ENCODE measurements at regions not wholly inside any gene's neighbourhood (a gene's known extent, or its start where the extent isn't known, plus 50 kb on each side); places are given as distances from the start of the nearest gene placed in this dataset.

DNA sequence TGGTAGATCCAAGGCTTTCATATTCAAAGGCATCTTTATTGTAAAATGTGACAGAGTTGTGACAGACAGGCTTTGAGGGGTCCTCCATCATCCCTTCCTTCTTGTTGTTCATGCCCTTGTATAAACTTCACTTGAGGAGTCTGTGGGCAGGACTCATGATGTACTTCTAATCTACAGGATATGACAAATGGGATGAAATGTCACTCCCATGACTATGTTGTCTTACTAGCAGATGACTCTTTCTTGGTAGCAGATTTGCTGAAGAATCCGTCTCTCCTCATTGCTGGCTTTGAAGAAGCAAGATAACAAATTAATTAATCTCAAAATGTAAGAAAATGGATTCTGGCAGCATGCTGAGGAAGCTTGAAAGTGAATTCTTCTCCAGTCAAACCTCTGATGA is 566.1 kb downstream of the TFAP2B start:
- Histone ChIP-seq H3K27me3 (ENCODE audit: control insufficient read depth in 3 of 3, insufficient read depth in 3 of 3, low read length in 3 of 3) (no peaks in the 10 kb centered on the region), H3K27ac (ENCODE audit: low read depth, low read length) (no peak overlapping the region), H3K36me3 (ENCODE audit: control insufficient read depth in 3 of 3, insufficient read depth in 3 of 3, low read length in 3 of 3) (no peaks in the 10 kb centered on the region), H3K9ac (ENCODE audit: low read depth in 1 of 3, low read length in 3 of 3) (no peak overlapping the region), H3K4me3 (ENCODE audit: low read length in 3 of 3) (no peak overlapping the region), H3K4me1 (ENCODE audit: control insufficient read depth in 3 of 3, insufficient read depth in 3 of 3, low read length in 3 of 3) (no peaks in the 10 kb centered on the region), H3K9me3 (ENCODE audit: control insufficient read depth in 3 of 3, low read length in 3 of 3) (no peaks in the 10 kb centered on the region)

DNA sequence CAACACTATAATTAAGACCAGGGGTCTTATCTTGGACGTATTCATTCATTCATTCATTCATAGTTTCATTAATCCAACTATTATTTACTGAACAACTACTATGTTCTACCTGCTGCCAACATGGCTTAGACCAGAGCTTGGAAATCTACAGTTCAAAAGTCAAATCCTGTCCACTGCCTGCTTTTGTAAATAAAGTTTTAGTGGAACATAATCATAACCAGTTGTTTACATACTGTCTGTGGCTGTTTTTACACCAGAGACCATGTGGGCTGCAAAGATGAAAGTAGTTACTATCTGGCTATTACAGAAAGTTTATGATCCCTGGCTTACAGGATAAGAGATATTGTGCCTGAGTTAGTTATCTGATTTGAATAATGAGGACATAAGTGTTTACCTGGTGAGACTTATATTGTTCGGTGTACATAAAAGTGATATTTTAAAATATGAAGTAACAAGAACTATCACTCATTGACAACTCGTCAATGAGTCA is 567.7 kb downstream of the TFAP2B start:
- Histone ChIP-seq H3K27ac (ENCODE audit: low read depth, low read length) (no peak overlapping the region), H3K36me3 (ENCODE audit: control insufficient read depth in 3 of 3, insufficient read depth in 3 of 3, low read length in 3 of 3) (no peaks in the 10 kb centered on the region), H3K4me3 (ENCODE audit: low read length in 3 of 3) (no peak overlapping the region), H3K27me3 (ENCODE audit: control insufficient read depth in 3 of 3, insufficient read depth in 3 of 3, low read length in 3 of 3) (no peaks in the 10 kb centered on the region), H3K4me1 (ENCODE audit: control insufficient read depth in 3 of 3, insufficient read depth in 3 of 3, low read length in 3 of 3) (no peaks in the 10 kb centered on the region), H3K9ac (ENCODE audit: low read depth in 1 of 3, low read length in 3 of 3) (no peak overlapping the region), H3K9me3 (ENCODE audit: control insufficient read depth in 3 of 3, low read length in 3 of 3) (no peaks in the 10 kb centered on the region)

- no peaks in the 10 kb centered on the region for H3K9me3 ChIP-seq (ENCODE audit: control insufficient read depth in 3 of 3, low read length in 3 of 3)
- no peaks in the 10 kb centered on the region for H3K4me1 ChIP-seq (ENCODE audit: control insufficient read depth in 3 of 3, insufficient read depth in 3 of 3, low read length in 3 of 3)
- no peaks in the 10 kb centered on the region for H3K36me3 ChIP-seq (ENCODE audit: control insufficient read depth in 3 of 3, insufficient read depth in 3 of 3, low read length in 3 of 3)
- H3K27ac ChIP-seq (ENCODE audit: low read depth, low read length): no peak overlapping the region
- no peak overlapping the region for H3K9ac ChIP-seq (ENCODE audit: low read depth in 1 of 3, low read length in 3 of 3)
- H3K27me3 ChIP-seq (ENCODE audit: control insufficient read depth in 3 of 3, insufficient read depth in 3 of 3, low read length in 3 of 3): no peaks in the 10 kb centered on the region
- no peak overlapping the region for H3K4me3 ChIP-seq (ENCODE audit: low read length in 3 of 3)
Observed at GRCh38 chr6:51387907-51388306, 569.2 kb downstream of the TFAP2B start.

GRCh38 chr6:51394061-51394460 is 575.4 kb downstream of the TFAP2B start:
- Histone ChIP-seq H3K27ac (ENCODE audit: low read depth, low read length) (no peak overlapping the region), H3K4me3 (ENCODE audit: low read length in 3 of 3) (no peak overlapping the region), H3K4me1 (ENCODE audit: control insufficient read depth in 3 of 3, insufficient read depth in 3 of 3, low read length in 3 of 3) (no peaks in the 10 kb centered on the region), H3K36me3 (ENCODE audit: control insufficient read depth in 3 of 3, insufficient read depth in 3 of 3, low read length in 3 of 3) (no peaks in the 10 kb centered on the region), H3K9me3 (ENCODE audit: control insufficient read depth in 3 of 3, low read length in 3 of 3) (no peaks in the 10 kb centered on the region), H3K27me3 (ENCODE audit: control insufficient read depth in 3 of 3, insufficient read depth in 3 of 3, low read length in 3 of 3) (no peaks in the 10 kb centered on the region), H3K9ac (ENCODE audit: low read depth in 1 of 3, low read length in 3 of 3) (no peak overlapping the region)

- H3K4me1 ChIP-seq (ENCODE audit: control insufficient read depth in 3 of 3, insufficient read depth in 3 of 3, low read length in 3 of 3): no peaks in the 10 kb centered on the region
- no peak overlapping the region for H3K9ac ChIP-seq (ENCODE audit: low read depth in 1 of 3, low read length in 3 of 3)
- H3K9me3 ChIP-seq (ENCODE audit: control insufficient read depth in 3 of 3, low read length in 3 of 3): no peaks in the 10 kb centered on the region
- H3K27me3 ChIP-seq (ENCODE audit: control insufficient read depth in 3 of 3, insufficient read depth in 3 of 3, low read length in 3 of 3): no peaks in the 10 kb centered on the region
- no peaks in the 10 kb centered on the region for H3K36me3 ChIP-seq (ENCODE audit: control insufficient read depth in 3 of 3, insufficient read depth in 3 of 3, low read length in 3 of 3)
- no peak overlapping the region for H3K4me3 ChIP-seq (ENCODE audit: low read length in 3 of 3)
- H3K27ac ChIP-seq (ENCODE audit: low read depth, low read length): no peak overlapping the region
Observed at GRCh38 chr6:51396583-51396982, 577.9 kb downstream of the TFAP2B start.

DNA sequence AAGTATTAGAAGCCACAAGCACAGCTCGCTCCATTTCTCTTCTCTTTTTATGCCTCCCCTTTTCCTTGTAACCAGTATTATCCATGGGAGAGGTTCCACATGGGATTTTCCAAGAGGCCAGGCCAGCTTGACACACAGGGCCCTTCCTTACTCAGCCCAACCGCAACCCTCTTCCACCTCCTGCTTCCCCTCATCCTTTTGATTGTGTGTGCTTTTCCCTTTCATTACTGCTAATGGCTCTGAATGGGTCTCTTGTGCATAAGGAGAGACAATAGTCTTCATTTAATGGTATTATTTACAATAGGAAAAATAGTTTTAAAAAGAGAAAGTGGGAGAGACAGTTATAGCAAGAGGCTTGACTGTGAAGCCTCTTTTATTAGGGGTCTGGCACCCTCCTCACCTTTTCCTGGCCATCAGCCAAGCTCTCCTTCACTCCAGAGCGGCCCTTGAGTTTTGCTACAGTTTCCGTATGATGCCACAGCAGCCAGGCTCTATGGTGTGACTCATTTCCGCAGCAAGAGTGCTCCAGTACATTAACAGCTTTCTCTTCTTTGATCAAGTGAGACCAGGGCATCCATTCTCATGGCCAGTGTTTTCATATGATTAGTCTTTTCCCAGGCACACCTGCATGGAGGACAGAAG is 579.5 kb downstream of the TFAP2B start:
- Histone ChIP-seq H3K27me3 (ENCODE audit: control insufficient read depth in 3 of 3, insufficient read depth in 3 of 3, low read length in 3 of 3) (no peaks in the 10 kb centered on the region), H3K36me3 (ENCODE audit: control insufficient read depth in 3 of 3, insufficient read depth in 3 of 3, low read length in 3 of 3) (no peaks in the 10 kb centered on the region), H3K27ac (ENCODE audit: low read depth, low read length) (no peak overlapping the region), H3K4me1 (ENCODE audit: control insufficient read depth in 3 of 3, insufficient read depth in 3 of 3, low read length in 3 of 3) (no peaks in the 10 kb centered on the region), H3K4me3 (ENCODE audit: low read length in 3 of 3) (no peak overlapping the region), H3K9ac (ENCODE audit: low read depth in 1 of 3, low read length in 3 of 3) (no peak overlapping the region), H3K9me3 (ENCODE audit: control insufficient read depth in 3 of 3, low read length in 3 of 3) (no peaks in the 10 kb centered on the region)

DNA sequence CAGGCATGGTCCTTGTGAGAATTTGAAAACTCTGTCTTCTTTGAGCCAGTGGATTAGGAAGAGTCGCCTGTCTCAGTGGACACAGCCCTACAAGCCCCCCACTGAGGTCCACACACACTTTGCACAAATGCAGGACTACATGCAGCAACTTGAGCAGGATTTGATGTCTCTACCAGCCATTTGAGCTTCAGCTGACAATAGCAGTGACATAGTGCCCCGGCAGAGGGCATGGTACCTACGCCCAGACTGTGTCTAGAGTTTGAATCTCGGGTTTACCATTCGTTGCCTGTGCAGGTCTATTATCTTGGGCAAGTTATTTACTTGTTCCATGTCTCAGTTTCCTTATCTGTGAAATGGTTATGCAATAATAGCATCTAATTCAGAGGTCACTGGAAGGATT is 580.1 kb downstream of the TFAP2B start:
- H3K4me3 ChIP-seq (ENCODE audit: low read length in 3 of 3): no peak overlapping the region
- H3K9ac ChIP-seq (ENCODE audit: low read depth in 1 of 3, low read length in 3 of 3): no peak overlapping the region
- no peaks in the 10 kb centered on the region for H3K27me3 ChIP-seq (ENCODE audit: control insufficient read depth in 3 of 3, insufficient read depth in 3 of 3, low read length in 3 of 3)
- H3K4me1 ChIP-seq (ENCODE audit: control insufficient read depth in 3 of 3, insufficient read depth in 3 of 3, low read length in 3 of 3): no peaks in the 10 kb centered on the region
- no peaks in the 10 kb centered on the region for H3K36me3 ChIP-seq (ENCODE audit: control insufficient read depth in 3 of 3, insufficient read depth in 3 of 3, low read length in 3 of 3)
- no peak overlapping the region for H3K27ac ChIP-seq (ENCODE audit: low read depth, low read length)
- no peaks in the 10 kb centered on the region for H3K9me3 ChIP-seq (ENCODE audit: control insufficient read depth in 3 of 3, low read length in 3 of 3)

DNA sequence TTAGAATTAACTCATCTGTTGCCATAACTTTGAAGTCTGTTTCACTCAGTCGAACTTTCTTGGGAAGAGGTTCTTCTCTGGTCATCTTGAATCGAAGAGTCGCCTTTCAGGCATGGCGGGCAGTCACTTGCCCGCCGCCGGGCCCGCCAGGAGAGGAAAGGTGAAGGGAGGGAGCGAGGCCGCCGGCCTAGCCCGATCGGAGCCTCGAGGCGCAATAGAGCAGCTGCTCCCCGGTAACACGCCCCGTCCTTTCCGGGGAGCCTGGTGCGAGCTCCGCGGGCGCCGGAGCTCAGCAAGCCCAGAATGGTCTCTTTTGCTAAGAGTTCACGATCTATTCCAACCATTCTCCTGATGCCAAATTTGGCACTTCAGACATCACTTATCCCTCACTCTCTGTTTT is 591.8 kb downstream of the TFAP2B start:
- Histone ChIP-seq H3K9ac (ENCODE audit: low read depth in 1 of 3, low read length in 3 of 3) (no peak overlapping the region), H3K9me3 (ENCODE audit: control insufficient read depth in 3 of 3, low read length in 3 of 3) (no peaks in the 10 kb centered on the region), H3K4me3 (ENCODE audit: low read length in 3 of 3) (no peak overlapping the region), H3K27ac (ENCODE audit: low read depth, low read length) (no peak overlapping the region), H3K36me3 (ENCODE audit: control insufficient read depth in 3 of 3, insufficient read depth in 3 of 3, low read length in 3 of 3) (no peaks in the 10 kb centered on the region), H3K4me1 (ENCODE audit: control insufficient read depth in 3 of 3, insufficient read depth in 3 of 3, low read length in 3 of 3) (no peaks in the 10 kb centered on the region), H3K27me3 (ENCODE audit: control insufficient read depth in 3 of 3, insufficient read depth in 3 of 3, low read length in 3 of 3) (no peaks in the 10 kb centered on the region)

DNA sequence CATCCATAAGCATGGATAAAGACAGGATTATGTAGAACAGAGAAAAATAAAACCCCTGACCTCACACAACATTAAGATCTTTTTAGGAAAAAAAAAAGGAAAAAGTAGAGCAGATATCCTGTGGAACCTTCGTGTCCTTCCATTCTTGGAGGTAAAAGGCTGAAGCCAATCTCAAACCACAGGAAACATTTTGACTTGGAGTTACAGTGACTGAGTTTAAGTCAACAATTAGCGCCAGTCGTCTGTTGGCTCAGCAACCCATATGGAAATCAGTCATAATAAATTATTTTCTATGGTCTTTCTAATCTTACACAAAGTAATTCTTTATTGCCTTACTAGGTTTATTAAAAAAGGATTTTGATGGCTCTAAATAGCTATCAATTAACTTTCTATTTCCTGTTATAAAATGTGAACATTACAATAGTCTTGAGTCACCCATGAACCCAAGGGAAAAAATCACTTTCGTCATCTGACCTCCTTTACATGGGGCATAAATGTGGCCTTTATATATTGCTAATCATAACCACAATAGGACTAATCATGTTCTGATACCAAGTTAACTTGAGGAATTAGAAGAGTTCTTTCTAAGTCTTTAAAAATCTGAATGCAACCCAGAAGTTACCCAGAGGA is 592.9 kb downstream of the TFAP2B start:
- H3K4me3 ChIP-seq (ENCODE audit: low read length in 3 of 3): no peak overlapping the region
- H3K36me3 ChIP-seq (ENCODE audit: control insufficient read depth in 3 of 3, insufficient read depth in 3 of 3, low read length in 3 of 3): no peaks in the 10 kb centered on the region
- no peak overlapping the region for H3K9ac ChIP-seq (ENCODE audit: low read depth in 1 of 3, low read length in 3 of 3)
- H3K4me1 ChIP-seq (ENCODE audit: control insufficient read depth in 3 of 3, insufficient read depth in 3 of 3, low read length in 3 of 3): no peaks in the 10 kb centered on the region
- H3K9me3 ChIP-seq (ENCODE audit: control insufficient read depth in 3 of 3, low read length in 3 of 3): no peaks in the 10 kb centered on the region
- H3K27ac ChIP-seq (ENCODE audit: low read depth, low read length): no peak overlapping the region
- H3K27me3 ChIP-seq (ENCODE audit: control insufficient read depth in 3 of 3, insufficient read depth in 3 of 3, low read length in 3 of 3): no peaks in the 10 kb centered on the region

DNA sequence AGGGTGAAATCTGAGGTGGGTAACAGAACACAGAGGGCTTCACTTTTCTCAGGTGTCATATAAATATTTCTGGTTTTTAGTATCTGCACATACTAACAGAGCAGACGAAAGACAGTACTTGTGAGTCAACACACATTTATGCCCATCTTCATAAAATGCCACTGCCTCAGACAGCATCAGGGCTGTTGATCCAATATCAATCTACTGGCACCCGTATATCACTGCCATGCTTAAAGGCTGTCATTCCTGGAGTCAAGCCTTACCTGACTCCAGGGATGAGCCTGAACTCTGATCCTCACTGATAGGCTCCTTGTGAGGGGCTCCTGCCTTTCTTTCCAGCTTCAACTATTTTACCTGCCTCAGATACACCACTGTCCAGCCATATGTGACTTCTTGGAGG is 595.7 kb downstream of the TFAP2B start:
- no peak overlapping the region for H3K4me3 ChIP-seq (ENCODE audit: low read length in 3 of 3)
- no peak overlapping the region for H3K9ac ChIP-seq (ENCODE audit: low read depth in 1 of 3, low read length in 3 of 3)
- H3K27me3 ChIP-seq (ENCODE audit: control insufficient read depth in 3 of 3, insufficient read depth in 3 of 3, low read length in 3 of 3): no peaks in the 10 kb centered on the region

More for the DNA sequence above, 595.7 kb downstream of the TFAP2B start:
- Histone ChIP-seq H3K4me1 (ENCODE audit: control insufficient read depth in 3 of 3, insufficient read depth in 3 of 3, low read length in 3 of 3) (no peaks in the 10 kb centered on the region), H3K27ac (ENCODE audit: low read depth, low read length) (no peak overlapping the region), H3K36me3 (ENCODE audit: control insufficient read depth in 3 of 3, insufficient read depth in 3 of 3, low read length in 3 of 3) (no peaks in the 10 kb centered on the region), H3K9me3 (ENCODE audit: control insufficient read depth in 3 of 3, low read length in 3 of 3) (no peaks in the 10 kb centered on the region)

All from skeletal muscle tissue (tissue), 3 donors.